Ovary (tissue), 3 donors: ENCODE measurements at regions not wholly inside any gene's neighbourhood (a gene's known extent, or its start where the extent isn't known, plus 50 kb on each side); places are given as distances from the start of the nearest gene placed in this dataset.

Experiments used
- EP300 ChIP-seq: sonication (generic); formaldehyde crosslinking; IDR thresholded peaks from one replicate; pipeline ENCODE4 v1.6.1; 2017; ENCODE audit warnings: antibody characterized with exemption
- POLR2A ChIP-seq: fragments of 450-650 bp; IDR thresholded peaks from one replicate; pipeline ENCODE4 v1.6.1; 2017; ENCODE audit warnings: antibody characterized with exemption, mild to moderate bottlenecking, moderate library complexity
- TF ChIP-seq, protein P1 (sequence below), 3 donors: fragments of 450-650 bp in 2 of 3; fragments of 200-600 bp in 1 of 3; IDR thresholded peaks; one replicate each; pipeline versions ENCODE4 v1.5.1 to v1.8.0; 2016 to 2022; ENCODE audit warnings: antibody characterized with exemption in 3 of 3, mild to moderate bottlenecking in 1 of 3
- donor health status: DM: no; HTN: no; CAD: no.

DNA sequence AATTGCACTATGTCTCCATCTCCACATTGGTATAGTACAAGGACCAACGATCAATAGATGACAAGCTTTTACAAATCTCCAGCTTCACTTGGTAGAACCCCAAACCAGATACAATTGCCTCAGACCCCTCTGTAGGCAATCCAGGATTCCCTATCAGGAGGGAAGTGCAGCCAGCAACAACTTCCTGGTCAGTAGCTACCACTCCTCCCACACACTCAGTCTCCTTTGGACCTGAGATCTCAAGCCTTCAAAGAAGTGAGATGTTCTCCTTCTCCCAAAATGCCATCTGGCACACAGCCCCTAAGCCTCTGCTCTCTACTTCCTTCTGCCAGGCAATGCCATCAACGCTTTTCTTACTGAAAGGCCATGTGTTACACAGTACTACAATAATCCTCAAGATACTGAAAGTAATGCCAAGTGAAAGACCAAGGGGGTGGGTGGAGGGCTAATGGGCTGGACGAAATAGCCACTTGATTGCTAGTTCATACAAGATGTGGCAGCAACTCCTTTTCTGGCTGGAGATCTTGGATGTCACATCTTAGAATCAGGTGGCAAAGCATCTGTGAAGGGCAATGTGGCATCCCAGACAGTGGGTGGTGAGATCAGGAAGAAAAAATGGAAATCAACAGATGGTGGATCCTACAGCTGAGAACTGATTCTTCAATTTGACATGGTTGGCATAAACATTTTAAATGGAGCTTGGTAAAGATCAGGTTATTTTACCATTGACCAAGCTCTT, 75.3 kb upstream of the ACP3 start:
- TF ChIP-seq, protein P1, sequence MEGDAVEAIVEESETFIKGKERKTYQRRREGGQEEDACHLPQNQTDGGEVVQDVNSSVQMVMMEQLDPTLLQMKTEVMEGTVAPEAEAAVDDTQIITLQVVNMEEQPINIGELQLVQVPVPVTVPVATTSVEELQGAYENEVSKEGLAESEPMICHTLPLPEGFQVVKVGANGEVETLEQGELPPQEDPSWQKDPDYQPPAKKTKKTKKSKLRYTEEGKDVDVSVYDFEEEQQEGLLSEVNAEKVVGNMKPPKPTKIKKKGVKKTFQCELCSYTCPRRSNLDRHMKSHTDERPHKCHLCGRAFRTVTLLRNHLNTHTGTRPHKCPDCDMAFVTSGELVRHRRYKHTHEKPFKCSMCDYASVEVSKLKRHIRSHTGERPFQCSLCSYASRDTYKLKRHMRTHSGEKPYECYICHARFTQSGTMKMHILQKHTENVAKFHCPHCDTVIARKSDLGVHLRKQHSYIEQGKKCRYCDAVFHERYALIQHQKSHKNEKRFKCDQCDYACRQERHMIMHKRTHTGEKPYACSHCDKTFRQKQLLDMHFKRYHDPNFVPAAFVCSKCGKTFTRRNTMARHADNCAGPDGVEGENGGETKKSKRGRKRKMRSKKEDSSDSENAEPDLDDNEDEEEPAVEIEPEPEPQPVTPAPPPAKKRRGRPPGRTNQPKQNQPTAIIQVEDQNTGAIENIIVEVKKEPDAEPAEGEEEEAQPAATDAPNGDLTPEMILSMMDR (IDR thresholded peaks at IDR 0.05) = no peak
- TF ChIP-seq EP300 = no peak
- no peak for TF ChIP-seq POLR2A
